Non-pigmented ciliary epithelial cell (primary cell): ENCODE measurements at regions not wholly inside any gene's neighbourhood (a gene's known extent, or its start where the extent isn't known, plus 50 kb on each side); places are given as distances from the start of the nearest gene placed in this dataset.
"Not testable (repeated sequence)": the region's sequence is repeated elsewhere in the genome, so short reads cannot be mapped to it uniquely, and the experiment has no call there.

Source experiments
- DNase-seq: peaks from one replicate; pipeline ENCODE4 v3.0.0-alpha.2; 2010; ENCODE audit warnings: low read depth

- DNase-seq, result no peak
Measured at GRCh38 chrX:10965174-10965798, 145.8 kb upstream of the HCCS start.

GRCh38 chrX:10966057-10966456 lies 145.1 kb upstream of the HCCS start:
- no peak for DNase-seq

- no peak for DNase-seq
Measured at GRCh38 chrX:10971176-10971575, 140.0 kb upstream of the HCCS start.

- DNase-seq, result no peak
Measured at GRCh38 chrX:10971759-10972158, 139.4 kb upstream of the HCCS start.

GRCh38 chrX:10972706-10973105 lies 138.4 kb upstream of the HCCS start:
- no peak for DNase-seq

GRCh38 chrX:10974920-10975319 lies 136.2 kb upstream of the HCCS start:
- DNase-seq, result no peak

GRCh38 chrX:10979956-10980355 lies 131.2 kb upstream of the HCCS start:
- DNase-seq, result no peak

- DNase-seq, result no peak
Measured at GRCh38 chrX:10981506-10981905, 129.6 kb upstream of the HCCS start.

GRCh38 chrX:10983526-10983925 lies 127.6 kb upstream of the HCCS start:
- no peak for DNase-seq

GRCh38 chrX:10984213-10984612 lies 126.9 kb upstream of the HCCS start:
- no peak for DNase-seq

- no peak for DNase-seq
Measured at GRCh38 chrX:10986616-10987015, 124.5 kb upstream of the HCCS start.

- DNase-seq, result no peak
Measured at GRCh38 chrX:10988653-10989052, 122.5 kb upstream of the HCCS start.

- no peak for DNase-seq
Measured at GRCh38 chrX:10989386-10989785, 121.7 kb upstream of the HCCS start.

GRCh38 chrX:10990418-10990817 lies 120.7 kb upstream of the HCCS start:
- DNase-seq, result no peak

- no peak for DNase-seq
Measured at GRCh38 chrX:10990976-10991375, 120.2 kb upstream of the HCCS start.

GRCh38 chrX:10992110-10992509 lies 119.0 kb upstream of the HCCS start:
- DNase-seq, result no peak

- DNase-seq, result not testable (repeated sequence)
Measured at GRCh38 chrX:11007076-11007475, 104.1 kb upstream of the HCCS start.

- no peak for DNase-seq
Measured at GRCh38 chrX:11010476-11010875, 100.7 kb upstream of the HCCS start.

GRCh38 chrX:11016728-11017127 lies 94.4 kb upstream of the HCCS start:
- no peak for DNase-seq

GRCh38 chrX:11022588-11022987 lies 88.5 kb upstream of the HCCS start:
- not testable (repeated sequence) for DNase-seq

- DNase-seq, result no peak
Measured at GRCh38 chrX:11039926-11040325, 71.2 kb upstream of the HCCS start.

GRCh38 chrX:11040405-11040804 lies 70.7 kb upstream of the HCCS start:
- DNase-seq, result no peak

- DNase-seq, result no peak
Measured at GRCh38 chrX:11040996-11041395, 70.1 kb upstream of the HCCS start.

- DNase-seq, result no peak
Measured at GRCh38 chrX:11050013-11050412, 61.1 kb upstream of the HCCS start.

GRCh38 chrX:11053351-11053750 lies 57.8 kb upstream of the HCCS start:
- DNase-seq, result no peak
